GM23248 (cell line): ENCODE measurements at regions not wholly inside any gene's neighbourhood (a gene's known extent, or its start where the extent isn't known, plus 50 kb on each side); places are given as distances from the start of the nearest gene placed in this dataset.

ENCODE experiments used
- EZH2 ChIP-seq: fragments of 200-600 bp; sonication (generic); IDR thresholded peaks from 2 replicates; pipeline ENCODE4 v1.6.1; 2018; ENCODE audit warnings: antibody characterized with exemption, mild to moderate bottlenecking; ENCODE audit not compliant: insufficient read depth, poor library complexity, severe bottlenecking
- EZH2phosphoT487 ChIP-seq: fragments of 200-600 bp; sonication (generic); IDR thresholded peaks from 2 replicates; pipeline ENCODE4 v1.6.1; 2018; ENCODE audit warnings: antibody characterized with exemption, moderate library complexity, mild to moderate bottlenecking, low read depth; ENCODE audit not compliant: insufficient read depth

GRCh38 chr7:142313528-142313927, 55.7 kb upstream of the PRSS58 start:
- TF ChIP-seq EZH2 (no peak), EZH2phosphoT487 (no peak)
